HEK293 (cell line): ENCODE measurements at regions not wholly inside any gene's neighbourhood (a gene's known extent, or its start where the extent isn't known, plus 50 kb on each side); places are given as distances from the start of the nearest gene placed in this dataset.

Experiments
- CTCF ChIP-seq: fragments of 450-650 bp; formaldehyde crosslinking; IDR thresholded peaks from 2 replicates; pipeline ENCODE4 v1.5.1; 2016; ENCODE audit warnings: missing biosample characterization, missing genetic modification characterization
- KLF16 ChIP-seq: fragments of 450-650 bp; formaldehyde crosslinking; IDR thresholded peaks from 2 replicates; pipeline ENCODE4 v1.5.1; 2017; ENCODE audit warnings: missing biosample characterization, missing genetic modification characterization
- SP2 ChIP-seq: fragments of 450-650 bp; formaldehyde crosslinking; IDR thresholded peaks from 2 replicates; pipeline ENCODE4 v1.5.1; 2016; ENCODE audit warnings: missing biosample characterization, missing genetic modification characterization
- ZBTB20 ChIP-seq: fragments of 450-650 bp; formaldehyde crosslinking; IDR thresholded peaks from 2 replicates; pipeline ENCODE4 v1.5.1; 2016; ENCODE audit warnings: missing biosample characterization, missing genetic modification characterization
- ZNF341 ChIP-seq: fragments of 450-650 bp; formaldehyde crosslinking; IDR thresholded peaks from 2 replicates; pipeline ENCODE4; 2016; ENCODE audit warnings: low read depth, missing biosample characterization, missing genetic modification characterization
- ZNF560 ChIP-seq: fragments of 450-650 bp; formaldehyde crosslinking; IDR thresholded peaks from 2 replicates; pipeline ENCODE4 v1.5.1; 2017; ENCODE audit warnings: missing biosample characterization, missing genetic modification characterization, borderline replicate concordance

GRCh38 chr2:236934656-236935055 is 151.0 kb upstream of the COPS8 start:
- TF ChIP-seq KLF16 (no peak), ZNF560 (no peak), CTCF (tag by site-specific recombination) (no peak), ZBTB20 (tag by site-specific recombination) (no peak), SP2 (tag by site-specific recombination) (no peak), ZNF341 (tag by site-specific recombination) (no peak)
